Neural progenitor cell (in vitro differentiated cells): ENCODE measurements at regions not wholly inside any gene's neighbourhood (a gene's known extent, or its start where the extent isn't known, plus 50 kb on each side); places are given as distances from the start of the nearest gene placed in this dataset.

Experiments used
- DNase-seq: peaks from one replicate; pipeline ENCODE4 v3.0.0-alpha.2; 2016; ENCODE audit warnings: low spot score
- H2AFZ ChIP-seq: fragments of 200-600 bp; sonication (generic); replicated peaks from 2 replicates; pipeline ENCODE4 v1.6.1; 2016; ENCODE audit warnings: antibody characterized with exemption
- H3F3A ChIP-seq: fragments of 200-600 bp; sonication (generic); 2 replicates; pipeline ENCODE4 v1.6.1; 2016; ENCODE audit warnings: antibody characterized with exemption, low read depth
- H3K27ac ChIP-seq: fragments of 200-600 bp; sonication (generic); 2 replicates; pipeline ENCODE4 v1.5.1; 2016; ENCODE audit warnings: mild to moderate bottlenecking
- H3K27me3 ChIP-seq: fragments of 200-600 bp; sonication (generic); 2 replicates; pipeline ENCODE4 v1.6.1; 2016; ENCODE audit warnings: mild to moderate bottlenecking, moderate library complexity
- H3K36me3 ChIP-seq: fragments of 200-600 bp; sonication (generic); 2 replicates; pipeline ENCODE4 v1.5.1; 2016
- H3K4me1 ChIP-seq: fragments of 200-600 bp; sonication (generic); 2 replicates; pipeline ENCODE4 v1.6.1; 2016; ENCODE audit warnings: mixed run types
- H3K4me2 ChIP-seq: fragments of 200-600 bp; sonication (generic); 2 replicates; pipeline ENCODE4 v1.6.1; 2016
- H3K4me3 ChIP-seq: fragments of 200-600 bp; sonication (generic); 2 replicates; pipeline ENCODE4 v1.5.1; 2016
- H3K79me2 ChIP-seq: fragments of 200-600 bp; sonication (generic); 2 replicates; pipeline ENCODE4 v1.6.1; 2016; ENCODE audit warnings: low read depth
- H3K9ac ChIP-seq: fragments of 200-600 bp; sonication (generic); 2 replicates; pipeline ENCODE4 v1.6.1; 2016
- H3K9me3 ChIP-seq: fragments of 200-600 bp; sonication (generic); 2 replicates; pipeline ENCODE4 v1.5.1; 2016; ENCODE audit warnings: low read depth
- H4K20me1 ChIP-seq: fragments of 200-600 bp; sonication (generic); 2 replicates; pipeline ENCODE4 v1.6.1; 2016; ENCODE audit warnings: low read depth
- H3K27ac Mint-ChIP-seq: 3 replicates; pipeline ENCODE4 v1.8.0; 2021; ENCODE audit warnings: mixed read lengths
- H3K27me3 Mint-ChIP-seq: 2 replicates; pipeline ENCODE4 v1.8.0; 2022; ENCODE audit warnings: low read depth, mild to moderate bottlenecking, inconsistent platforms, moderate library complexity, mixed read lengths; ENCODE audit not compliant: insufficient read depth
- H3K36me3 Mint-ChIP-seq: 3 replicates; pipeline ENCODE4 v1.8.0; 2021; ENCODE audit warnings: mixed read lengths
- H3K4me1 Mint-ChIP-seq: 3 replicates; pipeline ENCODE4 v1.8.0; 2021; ENCODE audit warnings: mixed read lengths
- H3K4me3 Mint-ChIP-seq: 3 replicates; pipeline ENCODE4 v1.8.0; 2021; ENCODE audit warnings: mild to moderate bottlenecking, moderate library complexity, mixed read lengths
- H3K9me3 Mint-ChIP-seq: 3 replicates; pipeline ENCODE4 v1.8.0; 2020; ENCODE audit warnings: mixed read lengths
- EZH2 ChIP-seq: fragments of 200-600 bp; sonication (generic); IDR thresholded peaks from 2 replicates; pipeline ENCODE4 v1.6.1; 2017; ENCODE audit warnings: antibody characterized with exemption, mild to moderate bottlenecking, moderate library complexity
- EZH2phosphoT487 ChIP-seq: fragments of 200-600 bp; sonication (generic); IDR thresholded peaks from 2 replicates; pipeline ENCODE4 v1.6.1; 2017; ENCODE audit warnings: antibody characterized with exemption
- TF ChIP-seq, protein P1 (sequence below): fragments of 200-600 bp; sonication (generic); IDR thresholded peaks from 2 replicates; pipeline ENCODE4 v1.5.1; 2017; ENCODE audit warnings: antibody characterized with exemption, mild to moderate bottlenecking

GRCh38 chr6:8664070-8664469, 228.7 kb upstream of the SLC35B3 start:
- Mint-ChIP-seq H3K27ac (no peak overlapping the region), H3K9me3 (peaks cover 3% of the 10 kb centered on the region), H3K4me1 (no peaks in the 10 kb centered on the region), H3K27me3 (no peaks in the 10 kb centered on the region), H3K36me3 (no peaks in the 10 kb centered on the region), H3K4me3 (no peak overlapping the region)
- H3K9me3 ChIP-seq, result no peaks in the 10 kb centered on the region
- no peak overlapping the region for H3K4me2 ChIP-seq
- no peaks in the 10 kb centered on the region for H4K20me1 ChIP-seq
- no peak overlapping the region for H2AFZ ChIP-seq
- no peaks in the 10 kb centered on the region for H3F3A ChIP-seq
- DNase-seq, result no peak
- H3K4me3 ChIP-seq, result no peak overlapping the region
- no peak overlapping the region for H3K9ac ChIP-seq
- no peaks in the 10 kb centered on the region for H3K79me2 ChIP-seq
- H3K27me3 ChIP-seq, result no peaks in the 10 kb centered on the region
- H3K36me3 ChIP-seq, result no peaks in the 10 kb centered on the region
- TF ChIP-seq, protein P1, sequence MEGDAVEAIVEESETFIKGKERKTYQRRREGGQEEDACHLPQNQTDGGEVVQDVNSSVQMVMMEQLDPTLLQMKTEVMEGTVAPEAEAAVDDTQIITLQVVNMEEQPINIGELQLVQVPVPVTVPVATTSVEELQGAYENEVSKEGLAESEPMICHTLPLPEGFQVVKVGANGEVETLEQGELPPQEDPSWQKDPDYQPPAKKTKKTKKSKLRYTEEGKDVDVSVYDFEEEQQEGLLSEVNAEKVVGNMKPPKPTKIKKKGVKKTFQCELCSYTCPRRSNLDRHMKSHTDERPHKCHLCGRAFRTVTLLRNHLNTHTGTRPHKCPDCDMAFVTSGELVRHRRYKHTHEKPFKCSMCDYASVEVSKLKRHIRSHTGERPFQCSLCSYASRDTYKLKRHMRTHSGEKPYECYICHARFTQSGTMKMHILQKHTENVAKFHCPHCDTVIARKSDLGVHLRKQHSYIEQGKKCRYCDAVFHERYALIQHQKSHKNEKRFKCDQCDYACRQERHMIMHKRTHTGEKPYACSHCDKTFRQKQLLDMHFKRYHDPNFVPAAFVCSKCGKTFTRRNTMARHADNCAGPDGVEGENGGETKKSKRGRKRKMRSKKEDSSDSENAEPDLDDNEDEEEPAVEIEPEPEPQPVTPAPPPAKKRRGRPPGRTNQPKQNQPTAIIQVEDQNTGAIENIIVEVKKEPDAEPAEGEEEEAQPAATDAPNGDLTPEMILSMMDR, result no peak
- TF ChIP-seq EZH2phosphoT487 (no peak), EZH2 (no peak)
- no peaks in the 10 kb centered on the region for H3K4me1 ChIP-seq
- no peak overlapping the region for H3K27ac ChIP-seq

GRCh38 chr6:8659404-8660189, 224.3 kb upstream of the SLC35B3 start:
- DNase-seq, result no peak
- Mint-ChIP-seq H3K4me3 (no peak overlapping the region), H3K36me3 (no peaks in the 10 kb centered on the region), H3K4me1 (no peaks in the 10 kb centered on the region), H3K9me3 (no peaks in the 10 kb centered on the region), H3K27ac (no peak overlapping the region), H3K27me3 (peaks cover 2% of the 10 kb centered on the region)
- Histone ChIP-seq H2AFZ (no peak overlapping the region), H3K4me3 (no peak overlapping the region), H3K4me2 (no peak overlapping the region), H3K27me3 (no peaks in the 10 kb centered on the region), H3K9ac (no peak overlapping the region), H3F3A (no peaks in the 10 kb centered on the region), H3K27ac (no peak overlapping the region), H3K36me3 (no peaks in the 10 kb centered on the region), H3K9me3 (no peaks in the 10 kb centered on the region), H4K20me1 (no peaks in the 10 kb centered on the region), H3K4me1 (no peaks in the 10 kb centered on the region), H3K79me2 (no peaks in the 10 kb centered on the region)
- TF ChIP-seq EZH2, result no peak
- TF ChIP-seq, protein P1, result no peak
- no peak for TF ChIP-seq EZH2phosphoT487

- Mint-ChIP-seq H3K4me3 (no peak overlapping the region), H3K9me3 (no peaks in the 10 kb centered on the region), H3K27me3 (peaks cover 2% of the 10 kb centered on the region), H3K4me1 (no peaks in the 10 kb centered on the region), H3K27ac (no peak overlapping the region), H3K36me3 (no peaks in the 10 kb centered on the region)
- Histone ChIP-seq H3K79me2 (no peaks in the 10 kb centered on the region), H3K27ac (no peak overlapping the region), H4K20me1 (no peaks in the 10 kb centered on the region), H3K9me3 (no peaks in the 10 kb centered on the region), H3K9ac (no peak overlapping the region), H3K4me2 (no peak overlapping the region), H3K4me3 (no peak overlapping the region), H3K36me3 (no peaks in the 10 kb centered on the region), H2AFZ (peak overlapping the region; percentile 71), H3K4me1 (no peaks in the 10 kb centered on the region), H3K27me3 (no peaks in the 10 kb centered on the region), H3F3A (no peaks in the 10 kb centered on the region)
- TF ChIP-seq, protein P1, result no peak
- TF ChIP-seq EZH2 (no peak), EZH2phosphoT487 (no peak)
- DNase-seq, result no peak
These were observed 223.1 kb upstream of the SLC35B3 start for GRCh38 chr6:8658416-8658815.
